ENCODE measurements at regions not wholly inside any gene's neighbourhood (a gene's known extent, or its start where the extent isn't known, plus 50 kb on each side); places are given as distances from the start of the nearest gene placed in this dataset.

DNA sequence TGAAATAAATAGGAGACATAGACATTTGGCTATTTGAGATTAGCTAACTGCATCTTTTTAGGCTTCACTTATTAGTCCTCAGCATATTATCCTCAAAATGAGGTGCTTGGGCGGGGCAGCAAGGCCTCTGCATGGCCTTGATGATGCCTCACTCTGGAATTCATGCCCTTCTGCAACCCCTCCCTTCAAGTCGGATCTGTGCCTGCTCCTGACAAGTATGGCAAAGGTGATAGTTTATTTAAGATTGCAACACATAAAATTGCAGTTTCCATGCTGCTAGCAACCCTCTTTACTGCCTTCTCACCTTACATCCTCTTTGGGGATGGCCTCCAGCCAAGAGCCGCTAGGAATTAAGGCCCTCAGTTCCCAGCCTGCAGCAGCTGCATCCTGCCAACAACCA, 241.3 kb upstream of the ADARB2 start:
- TF ChIP-seq POLR2AphosphoS5 (IDR thresholded peaks at IDR 0.05; ENCODE audit: low read depth, low read length): no peak
- no peak for TF ChIP-seq POLR2A (IDR thresholded peaks at IDR 0.05; ENCODE audit: low read depth, low read length)

Measured in GM12892 (cell line).